ENCODE measurements at regions not wholly inside any gene's neighbourhood (a gene's known extent, or its start where the extent isn't known, plus 50 kb on each side); places are given as distances from the start of the nearest gene placed in this dataset.

DNA sequence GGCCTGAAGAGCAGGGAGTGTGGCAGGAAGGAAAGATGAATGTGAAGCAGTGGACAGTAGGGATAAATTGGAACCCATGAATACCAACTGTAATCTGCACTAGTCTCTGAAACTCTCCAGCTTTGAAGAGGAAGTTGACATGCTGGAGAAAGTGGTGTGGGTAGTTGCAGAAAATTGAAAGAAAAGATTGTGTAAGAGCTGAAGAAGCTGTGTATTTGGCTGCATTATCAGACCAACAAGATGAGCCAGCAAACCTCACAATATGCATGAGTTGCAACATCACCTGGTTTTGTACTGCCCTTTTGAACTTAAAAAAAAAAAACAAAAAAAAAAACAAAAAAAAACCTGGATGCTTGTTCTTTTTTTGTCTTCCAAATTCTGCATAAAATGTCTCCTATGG, 921.9 kb upstream of the EYS start:
- no peak for TF ChIP-seq POLR2AphosphoS5 (IDR thresholded peaks at IDR 0.05)
- TF ChIP-seq, protein P1, sequence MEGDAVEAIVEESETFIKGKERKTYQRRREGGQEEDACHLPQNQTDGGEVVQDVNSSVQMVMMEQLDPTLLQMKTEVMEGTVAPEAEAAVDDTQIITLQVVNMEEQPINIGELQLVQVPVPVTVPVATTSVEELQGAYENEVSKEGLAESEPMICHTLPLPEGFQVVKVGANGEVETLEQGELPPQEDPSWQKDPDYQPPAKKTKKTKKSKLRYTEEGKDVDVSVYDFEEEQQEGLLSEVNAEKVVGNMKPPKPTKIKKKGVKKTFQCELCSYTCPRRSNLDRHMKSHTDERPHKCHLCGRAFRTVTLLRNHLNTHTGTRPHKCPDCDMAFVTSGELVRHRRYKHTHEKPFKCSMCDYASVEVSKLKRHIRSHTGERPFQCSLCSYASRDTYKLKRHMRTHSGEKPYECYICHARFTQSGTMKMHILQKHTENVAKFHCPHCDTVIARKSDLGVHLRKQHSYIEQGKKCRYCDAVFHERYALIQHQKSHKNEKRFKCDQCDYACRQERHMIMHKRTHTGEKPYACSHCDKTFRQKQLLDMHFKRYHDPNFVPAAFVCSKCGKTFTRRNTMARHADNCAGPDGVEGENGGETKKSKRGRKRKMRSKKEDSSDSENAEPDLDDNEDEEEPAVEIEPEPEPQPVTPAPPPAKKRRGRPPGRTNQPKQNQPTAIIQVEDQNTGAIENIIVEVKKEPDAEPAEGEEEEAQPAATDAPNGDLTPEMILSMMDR (IDR thresholded peaks at IDR 0.05): no peak
- TF ChIP-seq POLR2A (IDR thresholded peaks at IDR 0.05): no peak
- Histone ChIP-seq H3K27ac (no peak overlapping the region), H3K27me3 (replicated peaks; ENCODE audit: insufficient read depth) (no peaks in the 10 kb centered on the region), H3K9me3 (no peaks in the 10 kb centered on the region), H3K4me3 (no peak overlapping the region), H3K4me1 (replicated peaks) (no peaks in the 10 kb centered on the region), H3K36me3 (no peaks in the 10 kb centered on the region)
- DNase-seq (ENCODE audit: low spot score): no peak
- intact Hi-C loops (cut with DNase I): no loop called here

DNA sequence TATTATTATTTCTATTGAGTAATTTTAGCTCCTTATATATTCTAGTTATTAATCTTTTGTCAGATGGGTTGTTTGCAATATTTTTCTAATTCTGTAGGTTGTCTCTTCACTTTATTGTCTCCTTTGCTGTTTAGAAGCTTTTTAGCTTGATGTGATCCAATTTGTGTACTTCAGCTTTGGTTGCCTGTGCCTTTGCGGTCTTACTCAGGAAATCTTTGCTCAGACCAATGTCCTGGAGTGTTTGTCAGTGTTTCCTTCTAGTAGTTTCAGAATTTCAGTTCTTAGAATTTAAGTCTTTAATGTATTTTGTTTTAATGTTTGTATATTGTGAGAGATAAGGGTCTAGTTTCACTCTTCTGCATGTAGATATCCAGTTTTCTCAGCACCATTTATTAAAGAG, 916.0 kb upstream of the EYS start:
- H3K4me1 ChIP-seq (replicated peaks): no peaks in the 10 kb centered on the region
- 91% methylated on average over 1 of the region's 1 CpG for WGBS
- TF ChIP-seq, protein P1 (IDR thresholded peaks at IDR 0.05): no peak
- TF ChIP-seq POLR2AphosphoS5 (IDR thresholded peaks at IDR 0.05) (no peak), POLR2A (IDR thresholded peaks at IDR 0.05) (no peak)
- no peak overlapping the region for H3K4me3 ChIP-seq
- no peaks in the 10 kb centered on the region for H3K9me3 ChIP-seq
- no peaks in the 10 kb centered on the region for H3K27me3 ChIP-seq (replicated peaks; ENCODE audit: insufficient read depth)
- no peak overlapping the region for H3K27ac ChIP-seq
- no peaks in the 10 kb centered on the region for H3K36me3 ChIP-seq
- DNase-seq (ENCODE audit: low spot score): no peak
- intact Hi-C loops (cut with DNase I): no loop called here

DNA sequence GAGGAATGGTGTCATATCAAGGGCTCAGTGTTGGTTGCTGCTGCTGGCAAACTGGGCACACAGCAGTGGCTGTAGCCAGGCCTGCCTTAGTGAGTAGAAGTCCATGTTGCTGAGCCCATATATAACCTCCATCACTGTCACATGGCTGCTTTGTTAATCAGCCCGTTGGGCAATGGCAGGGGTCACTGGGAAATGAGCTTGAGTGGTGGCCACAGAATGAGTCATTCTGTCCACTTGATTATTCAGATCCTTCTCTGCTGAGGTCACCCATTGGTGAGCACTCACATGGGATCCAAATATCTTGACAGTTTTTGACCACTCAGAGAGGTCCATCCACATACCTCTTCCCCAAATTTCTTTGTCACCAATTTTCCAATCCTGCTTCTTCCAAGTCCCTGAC, 898.9 kb upstream of the EYS start:
- H3K36me3 ChIP-seq: no peaks in the 10 kb centered on the region
- DNase-seq (ENCODE audit: low spot score): no peak
- H3K4me3 ChIP-seq: no peak overlapping the region
- H3K4me1 ChIP-seq (replicated peaks): no peaks in the 10 kb centered on the region
- no peaks in the 10 kb centered on the region for H3K27me3 ChIP-seq (replicated peaks; ENCODE audit: insufficient read depth)
- TF ChIP-seq POLR2A (IDR thresholded peaks at IDR 0.05): no peak
- TF ChIP-seq, protein P1 (IDR thresholded peaks at IDR 0.05): no peak
- TF ChIP-seq POLR2AphosphoS5 (IDR thresholded peaks at IDR 0.05): no peak
- WGBS: 78% methylated on average over 1 of the region's 1 CpG
- no peaks in the 10 kb centered on the region for H3K9me3 ChIP-seq
- intact Hi-C loops (cut with DNase I): no loop called here
- H3K27ac ChIP-seq: no peak overlapping the region

DNA sequence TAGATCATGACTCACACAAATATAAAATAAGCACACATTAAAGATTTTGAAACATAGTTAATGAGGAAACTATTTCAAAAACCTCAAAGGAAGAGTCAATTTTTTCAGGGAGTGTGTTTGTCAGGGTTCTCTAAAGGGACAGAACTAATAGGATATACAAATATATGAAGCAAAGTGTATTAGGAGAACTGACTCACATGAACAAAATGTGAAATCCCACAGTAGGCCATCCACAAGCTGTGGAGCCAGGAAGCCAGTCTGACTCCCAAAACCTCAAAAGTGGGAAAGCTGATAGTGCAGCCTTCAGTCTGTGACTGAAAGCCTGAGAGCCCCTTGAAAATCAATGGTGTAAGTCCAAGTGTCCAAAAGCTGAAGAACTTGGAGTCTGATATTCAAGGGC, 898.0 kb upstream of the EYS start:
- Histone ChIP-seq H3K4me1 (replicated peaks) (no peaks in the 10 kb centered on the region), H3K27ac (no peak overlapping the region), H3K27me3 (replicated peaks; ENCODE audit: insufficient read depth) (no peaks in the 10 kb centered on the region), H3K9me3 (no peaks in the 10 kb centered on the region), H3K4me3 (no peak overlapping the region), H3K36me3 (no peaks in the 10 kb centered on the region)
- intact Hi-C loops (cut with DNase I): no loop called here
- no peak for DNase-seq (ENCODE audit: low spot score)
- TF ChIP-seq POLR2A (IDR thresholded peaks at IDR 0.05) (no peak), POLR2AphosphoS5 (IDR thresholded peaks at IDR 0.05) (no peak)
- TF ChIP-seq, protein P1 (IDR thresholded peaks at IDR 0.05): no peak

DNA sequence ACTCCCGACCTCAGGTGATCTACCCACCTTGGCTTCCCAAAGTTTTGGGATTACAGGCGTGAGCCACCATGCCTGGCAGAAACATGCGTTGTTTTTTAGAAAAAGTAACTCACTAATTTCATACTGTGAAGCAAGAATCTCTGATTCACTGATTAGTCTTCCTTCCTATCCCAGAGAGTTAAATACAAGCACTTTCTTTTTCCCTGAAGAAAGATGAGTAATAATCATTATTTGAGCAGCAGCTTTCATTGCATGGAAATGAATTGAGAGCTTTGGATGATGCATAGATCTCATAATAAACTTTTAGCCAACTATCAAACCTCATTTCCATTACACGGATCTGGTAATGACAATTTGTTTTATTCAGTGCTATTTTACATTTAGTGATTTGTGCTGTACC, 892.5 kb upstream of the EYS start:
- no peak for DNase-seq (ENCODE audit: low spot score)
- H3K27ac ChIP-seq: no peak overlapping the region
- no peaks in the 10 kb centered on the region for H3K27me3 ChIP-seq (replicated peaks; ENCODE audit: insufficient read depth)
- no peak overlapping the region for H3K4me3 ChIP-seq
- H3K4me1 ChIP-seq (replicated peaks): no peaks in the 10 kb centered on the region
- 82% methylated on average over 4 of the region's 4 CpGs for WGBS
- H3K9me3 ChIP-seq: no peaks in the 10 kb centered on the region
- TF ChIP-seq POLR2AphosphoS5 (IDR thresholded peaks at IDR 0.05) (no peak), POLR2A (IDR thresholded peaks at IDR 0.05) (no peak)
- TF ChIP-seq, protein P1 (IDR thresholded peaks at IDR 0.05): no peak
- intact Hi-C loops (cut with DNase I): no loop called here
- H3K36me3 ChIP-seq: no peaks in the 10 kb centered on the region

All from prostate gland (tissue), 2 donors.